GM19452 (cell line): ENCODE measurements at regions not wholly inside any gene's neighbourhood (a gene's known extent, or its start where the extent isn't known, plus 50 kb on each side); places are given as distances from the start of the nearest gene placed in this dataset.
"Not testable (repeated sequence)": the region's sequence is repeated elsewhere in the genome, so short reads cannot be mapped to it uniquely, and the experiment has no call there.

ENCODE experiments used
- ATAC-seq: cut with Tn5 transposase; IDR thresholded peaks from one replicate; pipeline ENCODE4 v1.9.1; 2021; ENCODE audit not compliant: unreplicated experiment

- ATAC-seq, result no peak
Observed at GRCh38 chr3:81198216-81198615, 563.2 kb downstream of the GBE1 start.

GRCh38 chr3:81197386-81197785, 564.1 kb downstream of the GBE1 start:
- ATAC-seq, result no peak

- ATAC-seq, result no peak
Observed at GRCh38 chr3:81195478-81195877, 566.0 kb downstream of the GBE1 start.

- no peak for ATAC-seq
Observed at GRCh38 chr3:81186412-81186811, 575.0 kb downstream of the GBE1 start.

- ATAC-seq, result not testable (repeated sequence)
Observed at GRCh38 chr3:81182086-81182875, 579.2 kb downstream of the GBE1 start.

GRCh38 chr3:81173514-81173913, 587.9 kb downstream of the GBE1 start:
- ATAC-seq, result no peak

- no peak for ATAC-seq
Observed at GRCh38 chr3:81170298-81170697, 591.1 kb downstream of the GBE1 start.

- no peak for ATAC-seq
Observed at GRCh38 chr3:81164806-81165205, 596.6 kb downstream of the GBE1 start.

- ATAC-seq, result no peak
Observed at GRCh38 chr3:81161851-81162250, 599.6 kb downstream of the GBE1 start.

GRCh38 chr3:81161100-81161499, 600.3 kb downstream of the GBE1 start:
- no peak for ATAC-seq

- ATAC-seq, result no peak
Observed at GRCh38 chr3:81154611-81155143, 606.8 kb downstream of the GBE1 start.

GRCh38 chr3:81152156-81152555, 609.3 kb downstream of the GBE1 start:
- ATAC-seq, result no peak

- no peak for ATAC-seq
Observed at GRCh38 chr3:81132995-81133394, 628.5 kb downstream of the GBE1 start.

GRCh38 chr3:81105789-81106488, 655.5 kb downstream of the GBE1 start:
- ATAC-seq, result no peak

- no peak for ATAC-seq
Observed at GRCh38 chr3:81105206-81105605, 656.2 kb downstream of the GBE1 start.

- ATAC-seq, result no peak
Observed at GRCh38 chr3:81097889-81098288, 663.6 kb downstream of the GBE1 start.

GRCh38 chr3:81095956-81096355, 665.5 kb downstream of the GBE1 start:
- no peak for ATAC-seq

- no peak for ATAC-seq
Observed at GRCh38 chr3:81094986-81095385, 666.5 kb downstream of the GBE1 start.

GRCh38 chr3:81087607-81088006, 673.8 kb downstream of the GBE1 start:
- ATAC-seq, result no peak

GRCh38 chr3:81086348-81086747, 675.1 kb downstream of the GBE1 start:
- ATAC-seq, result no peak

- ATAC-seq, result no peak
Observed at GRCh38 chr3:81080608-81081007, 680.8 kb downstream of the GBE1 start.

- ATAC-seq, result no peak
Observed at GRCh38 chr3:81072591-81072990, 688.9 kb downstream of the GBE1 start.
